GM23248 (cell line): ENCODE measurements at regions not wholly inside any gene's neighbourhood (a gene's known extent, or its start where the extent isn't known, plus 50 kb on each side); places are given as distances from the start of the nearest gene placed in this dataset.
A peak's percentile ranks its signal among the peaks of the same experiment; 100 is the strongest.

Experiments used
- DNase-seq: peaks from one replicate; pipeline ENCODE4 v3.0.0-alpha.2; 2015
- H2AFZ ChIP-seq: fragments of 200-600 bp; sonication (generic); 2 replicates; pipeline ENCODE4 v1.6.1; 2016; ENCODE audit warnings: antibody characterized with exemption
- H3F3A ChIP-seq: fragments of 200-600 bp; sonication (generic); 2 replicates; pipeline ENCODE4 v1.6.1; 2016; ENCODE audit warnings: mild to moderate bottlenecking, antibody characterized with exemption, mixed run types; ENCODE audit not compliant: insufficient read depth
- H3K27ac ChIP-seq: fragments of 200-600 bp; sonication (generic); 2 replicates; pipeline ENCODE4 v1.5.1; 2016; ENCODE audit warnings: mild to moderate bottlenecking
- H3K27me3 ChIP-seq: fragments of 200-600 bp; sonication (generic); replicated peaks from 2 replicates; pipeline ENCODE4 v1.6.1; 2016; ENCODE audit warnings: mild to moderate bottlenecking; ENCODE audit not compliant: insufficient read depth
- H3K36me3 ChIP-seq: fragments of 200-600 bp; sonication (generic); 2 replicates; pipeline ENCODE4 v1.6.1; 2016; ENCODE audit warnings: low read depth, mild to moderate bottlenecking
- H3K4me1 ChIP-seq: fragments of 200-600 bp; sonication (generic); 2 replicates; pipeline ENCODE4 v1.6.1; 2016; ENCODE audit warnings: mild to moderate bottlenecking; ENCODE audit not compliant: insufficient read depth
- H3K4me2 ChIP-seq: fragments of 200-600 bp; sonication (generic); one replicate; pipeline ENCODE4 v1.6.1; 2016; ENCODE audit warnings: mild to moderate bottlenecking; ENCODE audit not compliant: unreplicated experiment
- H3K4me3 ChIP-seq: fragments of 200-600 bp; sonication (generic); 2 replicates; pipeline ENCODE4 v1.5.1; 2016; ENCODE audit warnings: mild to moderate bottlenecking
- H3K79me2 ChIP-seq: fragments of 200-600 bp; sonication (generic); 2 replicates; pipeline ENCODE4 v1.6.1; 2016; ENCODE audit warnings: mild to moderate bottlenecking; ENCODE audit not compliant: insufficient read depth
- H3K9ac ChIP-seq: fragments of 200-600 bp; sonication (generic); 2 replicates; pipeline ENCODE4 v1.6.1; 2016; ENCODE audit warnings: mild to moderate bottlenecking
- H3K9me2 ChIP-seq: fragments of 200-600 bp; sonication (generic); 2 replicates; pipeline ENCODE4 v1.6.1; 2016; ENCODE audit warnings: mixed run types, mild to moderate bottlenecking, moderate library complexity; ENCODE audit not compliant: insufficient read depth
- H3K9me3 ChIP-seq: fragments of 200-600 bp; sonication (generic); one replicate; pipeline ENCODE4 v1.6.1; 2017; ENCODE audit warnings: low read depth
- H4K20me1 ChIP-seq: fragments of 200-600 bp; sonication (generic); 2 replicates; pipeline ENCODE4 v1.6.0; 2016; ENCODE audit not compliant: insufficient read depth
- EZH2 ChIP-seq: fragments of 200-600 bp; sonication (generic); IDR thresholded peaks from 2 replicates; pipeline ENCODE4 v1.6.1; 2018; ENCODE audit warnings: antibody characterized with exemption, mild to moderate bottlenecking; ENCODE audit not compliant: insufficient read depth, poor library complexity, severe bottlenecking
- EZH2phosphoT487 ChIP-seq: fragments of 200-600 bp; sonication (generic); IDR thresholded peaks from 2 replicates; pipeline ENCODE4 v1.6.1; 2018; ENCODE audit warnings: antibody characterized with exemption, moderate library complexity, mild to moderate bottlenecking, low read depth; ENCODE audit not compliant: insufficient read depth
- WGBS, 2 experiments: methylation state at CpG; one replicate each; pipeline ENCODE4 v1.1.6; 2015 to 2017; ENCODE audit warnings: low lambda C conversion rate in 2 of 2, low coverage in 1 of 2; ENCODE audit errors: missing lambda C conversion rate in 2 of 2; 5-methylcytosine and 5-hydroxymethylcytosine counted together
- in situ Hi-C: fragments of 300-500 bp; cut with MboI; formaldehyde crosslinking; loops from 2 replicates; pipeline ENCODE4 v1.15.0; 2020

GRCh38 chr15:66832664-66833063 lies 130.6 kb downstream of the SMAD6 start:
- Histone ChIP-seq H3K36me3 (no peaks in the 10 kb centered on the region), H4K20me1 (no peaks in the 10 kb centered on the region), H3K9ac (peak overlapping the region; percentile 41), H3K9me3 (no peaks in the 10 kb centered on the region), H3K27me3 (no peaks in the 10 kb centered on the region), H3K4me2 (peak overlapping the region; percentile 58), H3K4me3 (no peak overlapping the region), H3K9me2 (no peaks in the 10 kb centered on the region), H2AFZ (peak overlapping the region; percentile 62), H3K79me2 (no peaks in the 10 kb centered on the region), H3K27ac (peak overlapping the region; percentile 82), H3F3A (peaks cover 28% of the 10 kb centered on the region), H3K4me1 (peaks cover 42% of the 10 kb centered on the region)
- DNase-seq: peak; percentile 91
- TF ChIP-seq EZH2phosphoT487 (no peak), EZH2 (no peak)
- WGBS, 2 experiments: 1% methylated on average over 4 of the region's 4 CpGs
- in situ Hi-C loops: no loop called here

- Histone ChIP-seq H2AFZ (peak overlapping the region; percentile 62), H3F3A (peaks cover 28% of the 10 kb centered on the region), H3K27ac (peak overlapping the region; percentile 82), H3K36me3 (no peaks in the 10 kb centered on the region), H3K9ac (peak overlapping the region; percentile 41; the same call in 1 of the 2 replicates), H3K4me2 (peak overlapping the region; percentile 58), H3K9me3 (no peaks in the 10 kb centered on the region), H3K27me3 (no peaks in the 10 kb centered on the region), H3K9me2 (no peaks in the 10 kb centered on the region), H3K4me1 (peaks cover 42% of the 10 kb centered on the region), H4K20me1 (no peaks in the 10 kb centered on the region), H3K79me2 (no peaks in the 10 kb centered on the region), H3K4me3 (no peak overlapping the region)
- in situ Hi-C loops: no loop called here
- 94 to 97% methylated on average over 8 of the region's 8 CpGs for WGBS, 2 experiments
- no peak for DNase-seq
- TF ChIP-seq EZH2phosphoT487 (no peak), EZH2 (no peak)
Measured at GRCh38 chr15:66833371-66833770, 131.3 kb downstream of the SMAD6 start.

- 92 to 95% methylated on average over 5 of the region's 5 CpGs for WGBS, 2 experiments
- Histone ChIP-seq H4K20me1 (no peaks in the 10 kb centered on the region), H3K79me2 (no peaks in the 10 kb centered on the region), H3F3A (peaks cover 28% of the 10 kb centered on the region), H3K36me3 (no peaks in the 10 kb centered on the region), H3K9me3 (no peaks in the 10 kb centered on the region), H3K4me2 (no peak overlapping the region), H3K4me1 (peaks cover 42% of the 10 kb centered on the region), H3K9me2 (no peaks in the 10 kb centered on the region), H3K4me3 (no peak overlapping the region), H3K27me3 (no peaks in the 10 kb centered on the region), H3K9ac (no peak overlapping the region), H3K27ac (no peak overlapping the region), H2AFZ (no peak overlapping the region)
- no peak for TF ChIP-seq EZH2phosphoT487
- TF ChIP-seq EZH2: no peak
- no peak for DNase-seq
- in situ Hi-C loops: no loop called here
Measured at GRCh38 chr15:66833803-66834202, 131.8 kb downstream of the SMAD6 start.

- DNase-seq: peak; percentile 58
- peaks cover 41% of the 10 kb centered on the region for H3K4me1 ChIP-seq
- peaks cover 27% of the 10 kb centered on the region for H3F3A ChIP-seq
- 0 out of 2 replicates have a peak overlapping the region, but pooled peaks have one; percentile 19 for H3K27ac ChIP-seq
- no peak overlapping the region for H2AFZ ChIP-seq
- H3K27me3 ChIP-seq: no peaks in the 10 kb centered on the region
- H3K4me3 ChIP-seq: no peak overlapping the region
- H4K20me1 ChIP-seq: no peaks in the 10 kb centered on the region
- in situ Hi-C loops: no loop called here
- H3K36me3 ChIP-seq: no peaks in the 10 kb centered on the region
- no peaks in the 10 kb centered on the region for H3K9me2 ChIP-seq
- 74 to 75% methylated on average over 11 of the region's 11 CpGs for WGBS, 2 experiments
- no peak for TF ChIP-seq EZH2
- no peak for TF ChIP-seq EZH2phosphoT487
- no peaks in the 10 kb centered on the region for H3K79me2 ChIP-seq
- H3K9ac ChIP-seq: no peak overlapping the region
- H3K4me2 ChIP-seq: no peak overlapping the region
- H3K9me3 ChIP-seq: no peaks in the 10 kb centered on the region
Measured at GRCh38 chr15:66834881-66835878, 133.1 kb downstream of the SMAD6 start.
